GM21723 (cell line): ENCODE measurements at regions not wholly inside any gene's neighbourhood (a gene's known extent, or its start where the extent isn't known, plus 50 kb on each side); places are given as distances from the start of the nearest gene placed in this dataset.
"Not testable (repeated sequence)": the region's sequence is repeated elsewhere in the genome, so short reads cannot be mapped to it uniquely, and the experiment has no call there.

ENCODE experiments used
- ATAC-seq: cut with Tn5 transposase; IDR thresholded peaks from one replicate; pipeline ENCODE4 v1.9.1; 2021; ENCODE audit warnings: mild to moderate bottlenecking, moderate library complexity; ENCODE audit not compliant: unreplicated experiment

GRCh38 chr3:82521657-82522056 lies 760.2 kb upstream of the GBE1 start:
- ATAC-seq, result no peak

DNA sequence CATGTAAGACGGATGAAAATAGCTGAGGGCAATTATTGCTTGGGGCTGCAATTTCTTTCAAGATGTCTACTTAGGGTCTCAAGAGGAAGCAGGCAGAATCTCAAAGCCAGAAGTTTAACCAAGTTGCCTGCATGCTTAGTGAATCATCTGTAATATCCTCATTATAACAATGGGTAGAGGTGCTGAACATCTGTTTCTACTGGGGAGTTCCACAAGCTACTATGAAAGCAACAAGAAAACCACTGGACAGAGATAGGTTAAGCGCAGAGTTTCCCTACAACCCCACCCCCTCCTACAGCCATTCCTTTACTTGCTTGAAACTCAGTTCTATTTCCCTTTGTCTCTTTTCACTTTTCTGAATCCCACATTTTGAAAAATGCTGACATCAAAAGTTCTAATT lies 759.4 kb upstream of the GBE1 start:
- no peak for ATAC-seq

DNA sequence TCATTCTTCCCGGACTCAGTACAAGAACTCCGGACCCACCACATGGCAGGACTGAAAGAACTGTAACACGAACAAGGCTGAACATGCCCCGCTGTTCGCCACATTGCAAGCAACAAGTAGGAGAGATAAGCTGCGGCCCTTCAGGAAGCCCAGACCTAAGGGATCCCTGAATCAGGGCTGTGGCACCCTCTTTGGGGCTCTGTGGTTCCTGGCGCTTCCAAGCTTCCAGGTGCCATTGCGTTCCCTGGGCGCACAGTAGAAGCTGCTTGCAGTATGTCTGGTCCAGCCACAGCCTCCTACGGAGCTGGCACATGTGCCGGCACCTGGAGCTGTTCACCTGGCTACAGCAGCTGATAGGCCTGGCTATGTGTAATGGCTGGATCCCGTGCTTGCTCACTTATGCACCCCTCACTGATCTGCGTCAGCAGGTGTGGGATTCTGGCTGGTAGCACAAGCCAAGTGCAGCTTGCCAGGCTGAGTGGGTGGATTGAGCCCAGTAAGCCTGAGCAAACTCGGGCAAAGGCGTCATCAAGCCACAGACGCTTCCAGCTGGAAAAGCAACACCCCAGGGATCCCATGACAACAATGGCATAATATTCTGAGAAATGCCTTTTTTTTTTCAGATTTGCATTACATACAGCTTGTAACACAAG lies 748.6 kb upstream of the GBE1 start:
- no peak for ATAC-seq

DNA sequence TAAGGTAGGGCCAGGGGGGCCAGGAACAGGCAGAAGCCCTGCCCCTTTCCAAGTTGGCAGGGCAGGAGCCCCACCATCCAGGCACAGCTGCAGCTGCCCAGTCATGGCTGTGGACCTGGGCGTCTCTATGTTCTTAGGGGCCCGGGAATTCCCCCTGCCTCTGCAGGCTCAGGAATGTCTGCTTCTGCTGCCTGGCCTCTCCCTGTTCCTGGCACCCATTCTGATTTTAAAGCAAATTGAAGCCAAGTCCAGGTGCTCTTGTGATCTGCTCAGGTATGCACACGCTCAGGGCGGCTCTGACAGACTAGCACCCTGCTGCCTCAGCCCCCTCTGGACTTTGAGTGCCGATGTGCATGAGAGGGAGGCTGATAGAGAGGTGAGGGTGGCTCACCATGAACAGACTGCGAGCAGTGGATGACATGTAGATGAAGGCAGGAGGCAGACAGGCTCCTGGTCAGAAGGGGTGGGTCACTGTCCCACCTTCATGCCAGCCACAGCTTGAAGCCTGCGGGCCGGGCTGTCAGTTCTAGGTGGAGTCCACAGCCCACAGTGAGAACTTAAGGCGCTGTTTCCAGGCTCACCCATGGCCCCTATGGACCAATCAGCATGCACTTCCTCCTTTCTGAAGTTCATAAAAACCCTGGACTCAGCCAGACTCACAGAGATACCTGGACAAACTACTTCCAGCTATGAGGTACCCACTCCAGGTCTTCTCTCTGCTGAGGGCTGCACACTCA lies 747.8 kb upstream of the GBE1 start:
- no peak for ATAC-seq

DNA sequence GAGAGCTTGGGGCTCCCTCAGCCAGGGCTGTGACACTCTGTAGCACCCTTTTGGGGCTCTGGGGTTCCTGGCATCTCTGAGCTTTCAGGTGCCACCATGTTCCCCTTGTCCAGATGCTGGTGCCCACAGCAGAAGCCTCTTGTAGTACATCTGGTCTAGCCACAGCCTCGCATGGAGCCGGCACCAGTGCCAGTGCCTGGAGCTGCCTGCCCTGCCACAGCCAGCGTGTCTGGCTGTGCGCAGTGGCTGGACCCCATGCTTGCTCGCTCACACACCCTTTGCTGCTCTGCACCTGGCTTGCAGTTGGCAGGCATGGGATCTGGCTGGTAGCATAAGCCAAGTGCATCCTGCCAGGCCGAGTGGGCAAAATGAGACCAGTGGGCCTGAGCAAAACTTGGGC lies 744.8 kb upstream of the GBE1 start:
- ATAC-seq, result no peak

GRCh38 chr3:82505079-82505756 lies 743.8 kb upstream of the GBE1 start:
- ATAC-seq, result no peak

- ATAC-seq, result no peak
These were observed 736.7 kb upstream of the GBE1 start for GRCh38 chr3:82498186-82498585.

GRCh38 chr3:82496890-82497560 lies 735.6 kb upstream of the GBE1 start:
- no peak for ATAC-seq

DNA sequence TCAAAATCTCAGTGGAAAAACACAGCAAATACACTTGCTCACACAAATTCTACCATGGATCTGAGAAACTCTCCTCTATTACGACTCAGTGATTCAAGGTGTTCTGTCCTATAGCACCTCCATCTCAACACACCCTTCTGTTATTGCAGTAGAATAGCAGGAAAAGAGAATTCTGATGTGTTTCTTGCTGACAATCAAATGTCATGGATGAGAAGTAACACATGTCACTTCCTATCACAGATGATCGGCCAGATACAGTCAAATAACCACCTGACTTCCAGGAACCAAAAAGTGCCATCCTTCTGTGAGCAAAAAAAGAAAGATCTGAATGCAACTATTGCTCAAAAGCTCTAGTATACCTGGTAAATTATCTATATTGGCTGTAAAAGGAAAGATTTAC lies 734.2 kb upstream of the GBE1 start:
- no peak for ATAC-seq

GRCh38 chr3:82494977-82495489 lies 733.6 kb upstream of the GBE1 start:
- no peak for ATAC-seq

- no peak for ATAC-seq
These were observed 732.4 kb upstream of the GBE1 start for GRCh38 chr3:82493858-82494257.

- no peak for ATAC-seq
These were observed 713.9 kb upstream of the GBE1 start for GRCh38 chr3:82475306-82475705.

DNA sequence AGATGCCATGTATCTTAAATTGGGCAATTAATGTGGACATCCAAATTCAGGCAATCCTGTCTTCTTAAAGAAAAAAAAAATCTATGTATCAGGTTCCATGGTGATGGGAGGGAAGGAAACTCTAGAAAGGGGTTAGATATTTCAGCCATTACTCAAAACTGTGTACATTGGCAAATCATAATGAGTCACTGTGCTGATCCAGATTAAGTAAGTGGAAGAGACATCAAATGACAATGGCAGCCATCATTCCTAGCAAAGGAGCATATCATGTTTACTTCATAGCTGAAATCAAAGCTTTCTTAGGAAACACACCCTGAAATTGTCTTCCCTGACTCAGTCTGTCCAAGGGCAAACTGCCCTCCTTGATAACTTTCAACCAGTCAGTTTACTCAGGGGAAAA lies 713.3 kb upstream of the GBE1 start:
- ATAC-seq, result no peak

DNA sequence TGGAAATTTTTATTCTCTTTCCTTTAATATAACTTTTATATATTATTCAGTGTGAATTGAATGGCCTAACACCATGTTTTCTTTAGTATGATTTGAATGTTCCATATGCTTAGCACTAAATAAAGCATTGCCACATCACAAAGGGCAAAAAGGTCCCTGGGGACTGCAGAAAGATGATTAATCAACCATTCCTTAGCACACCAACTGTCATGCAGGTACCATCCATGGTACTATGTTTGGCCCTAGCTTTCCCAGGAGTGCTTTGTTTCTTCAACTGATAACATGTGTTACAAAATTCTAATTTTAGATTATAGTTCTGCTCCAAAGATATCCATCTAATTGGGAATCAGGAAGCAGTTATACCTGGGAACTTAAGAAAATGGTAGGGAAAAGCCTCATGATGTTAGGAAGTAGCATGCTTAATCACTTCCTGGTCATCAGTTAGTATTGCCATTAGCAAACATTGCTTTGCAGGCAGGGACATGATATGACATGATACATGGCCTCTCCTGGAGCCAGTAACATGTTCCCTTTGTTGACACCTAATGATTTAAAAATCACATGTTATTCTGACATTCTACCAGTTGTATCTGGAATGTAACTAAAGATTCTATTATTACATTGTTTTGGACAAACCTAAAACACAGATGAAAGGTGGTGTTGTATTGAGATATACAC lies 712.6 kb upstream of the GBE1 start:
- no peak for ATAC-seq

DNA sequence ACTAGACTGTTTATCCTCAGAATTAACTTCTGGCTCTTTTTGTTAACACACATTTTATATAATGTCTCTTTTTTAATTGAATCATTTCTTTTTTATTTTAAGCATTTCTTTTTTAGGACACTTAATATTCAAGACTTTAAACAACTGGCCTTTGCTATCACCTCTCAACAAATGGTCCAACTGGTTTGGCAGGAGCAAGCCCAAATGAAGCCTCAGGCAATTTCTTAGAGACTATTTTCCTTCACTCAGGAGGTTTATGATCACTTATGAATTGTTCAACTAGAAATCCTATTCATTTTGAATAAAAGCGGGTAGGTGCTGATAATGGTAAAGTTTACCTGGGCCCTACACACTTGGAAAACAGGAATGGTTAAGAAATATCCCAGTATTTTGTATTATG lies 705.6 kb upstream of the GBE1 start:
- ATAC-seq, result no peak

DNA sequence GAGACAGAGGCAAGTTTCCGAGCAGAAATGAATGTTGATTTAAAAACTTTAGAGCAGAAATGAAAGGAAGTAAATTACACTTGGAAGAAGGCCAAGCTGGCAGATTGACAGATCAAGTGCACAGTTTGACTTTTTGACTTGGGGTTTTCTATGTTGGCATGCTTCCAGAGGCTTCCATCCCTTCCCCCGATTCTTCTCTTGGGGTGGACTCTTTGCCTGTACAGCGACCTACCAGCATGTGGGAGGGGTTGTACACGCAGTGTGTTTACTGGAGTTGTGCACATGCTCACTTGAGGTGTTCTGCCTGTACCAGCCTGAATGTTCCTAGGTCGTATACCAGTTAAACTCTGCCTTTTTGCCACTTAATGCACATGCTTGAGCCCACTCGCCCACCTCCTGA lies 701.5 kb upstream of the GBE1 start:
- ATAC-seq, result no peak

GRCh38 chr3:82461049-82461889 lies 699.8 kb upstream of the GBE1 start:
- no peak for ATAC-seq

- ATAC-seq, result no peak
These were observed 686.9 kb upstream of the GBE1 start for GRCh38 chr3:82448320-82448719.

- ATAC-seq, result not testable (repeated sequence)
These were observed 667.4 kb upstream of the GBE1 start for GRCh38 chr3:82428821-82429220.

- ATAC-seq, result no peak
These were observed 662.5 kb upstream of the GBE1 start for GRCh38 chr3:82424031-82424339.
